Thoracic aorta (tissue), 2 donors: ENCODE measurements at regions not wholly inside any gene's neighbourhood (a gene's known extent, or its start where the extent isn't known, plus 50 kb on each side); places are given as distances from the start of the nearest gene placed in this dataset.

Experiments used
- ATAC-seq: fragments of 150-250 bp; one replicate; pipeline ENCODE4 v1.8.0; 2017; ENCODE audit warnings: low read depth; ENCODE audit not compliant: insufficient number of reproducible peaks, low FRiP score
- DNase-seq: peaks from one replicate; pipeline ENCODE4 v3.0.0-alpha.2; 2020; ENCODE audit warnings: low spot score
- H3K27ac ChIP-seq, 2 donors: fragments of 200-600 bp; sonication (generic); 1 replicate in 1 of 2; 2 replicates in 1 of 2; pipeline ENCODE4 v1.5.1; 2016; ENCODE audit warnings: mild to moderate bottlenecking in 2 of 2, moderate library complexity in 2 of 2
- H3K27me3 ChIP-seq: fragments of 200-600 bp; sonication (generic); replicated peaks from 2 replicates; pipeline ENCODE4 v1.6.0; 2016; ENCODE audit warnings: mild to moderate bottlenecking; ENCODE audit not compliant: insufficient read depth
- H3K36me3 ChIP-seq: fragments of 200-600 bp; sonication (generic); one replicate; pipeline ENCODE4 v1.5.1; 2016
- H3K4me1 ChIP-seq, 2 donors: fragments of 200-600 bp; sonication (generic); 1 replicate in 1 of 2; 2 replicates in 1 of 2; pipeline versions ENCODE4 v1.5.1 to v1.6.0; 2016; ENCODE audit warnings: low read depth in 2 of 2, mild to moderate bottlenecking in 1 of 2; ENCODE audit not compliant: control insufficient read depth in 1 of 2
- H3K4me3 ChIP-seq: fragments of 200-600 bp; sonication (generic); 2 replicates; pipeline ENCODE4 v1.5.1; 2016; ENCODE audit warnings: mild to moderate bottlenecking
- H3K9me3 ChIP-seq: fragments of 200-600 bp; sonication (generic); 2 replicates; pipeline ENCODE4 v1.5.1; 2016
- TF ChIP-seq, protein P1 (sequence below): fragments of 200-600 bp; sonication (generic); IDR thresholded peaks from one replicate; pipeline ENCODE4 v1.5.1; 2019; ENCODE audit warnings: antibody characterized with exemption

DNA sequence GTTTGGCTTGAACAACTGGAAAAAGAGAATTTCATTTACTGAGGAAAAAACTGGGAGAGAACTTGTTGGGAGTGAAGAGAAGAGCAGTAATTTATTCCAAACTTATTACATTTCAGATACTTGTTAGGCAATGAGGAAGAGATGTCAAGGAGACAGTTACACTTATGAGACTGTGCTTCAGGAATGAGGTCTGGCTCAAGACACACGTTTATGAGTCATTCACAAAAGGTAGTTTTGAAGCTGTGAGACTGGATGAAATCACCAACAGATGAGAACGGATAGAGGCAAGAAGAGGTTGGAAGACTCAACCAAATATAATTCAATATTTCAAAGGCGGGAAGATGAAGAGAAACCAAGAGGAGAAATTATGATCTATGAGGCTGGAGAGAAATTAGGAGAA is 70.6 kb upstream of the DEFB112 start:
- TF ChIP-seq, protein P1, sequence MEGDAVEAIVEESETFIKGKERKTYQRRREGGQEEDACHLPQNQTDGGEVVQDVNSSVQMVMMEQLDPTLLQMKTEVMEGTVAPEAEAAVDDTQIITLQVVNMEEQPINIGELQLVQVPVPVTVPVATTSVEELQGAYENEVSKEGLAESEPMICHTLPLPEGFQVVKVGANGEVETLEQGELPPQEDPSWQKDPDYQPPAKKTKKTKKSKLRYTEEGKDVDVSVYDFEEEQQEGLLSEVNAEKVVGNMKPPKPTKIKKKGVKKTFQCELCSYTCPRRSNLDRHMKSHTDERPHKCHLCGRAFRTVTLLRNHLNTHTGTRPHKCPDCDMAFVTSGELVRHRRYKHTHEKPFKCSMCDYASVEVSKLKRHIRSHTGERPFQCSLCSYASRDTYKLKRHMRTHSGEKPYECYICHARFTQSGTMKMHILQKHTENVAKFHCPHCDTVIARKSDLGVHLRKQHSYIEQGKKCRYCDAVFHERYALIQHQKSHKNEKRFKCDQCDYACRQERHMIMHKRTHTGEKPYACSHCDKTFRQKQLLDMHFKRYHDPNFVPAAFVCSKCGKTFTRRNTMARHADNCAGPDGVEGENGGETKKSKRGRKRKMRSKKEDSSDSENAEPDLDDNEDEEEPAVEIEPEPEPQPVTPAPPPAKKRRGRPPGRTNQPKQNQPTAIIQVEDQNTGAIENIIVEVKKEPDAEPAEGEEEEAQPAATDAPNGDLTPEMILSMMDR = no peak
- ATAC-seq = no peak
- no peak overlapping the region for H3K4me3 ChIP-seq

DNA sequence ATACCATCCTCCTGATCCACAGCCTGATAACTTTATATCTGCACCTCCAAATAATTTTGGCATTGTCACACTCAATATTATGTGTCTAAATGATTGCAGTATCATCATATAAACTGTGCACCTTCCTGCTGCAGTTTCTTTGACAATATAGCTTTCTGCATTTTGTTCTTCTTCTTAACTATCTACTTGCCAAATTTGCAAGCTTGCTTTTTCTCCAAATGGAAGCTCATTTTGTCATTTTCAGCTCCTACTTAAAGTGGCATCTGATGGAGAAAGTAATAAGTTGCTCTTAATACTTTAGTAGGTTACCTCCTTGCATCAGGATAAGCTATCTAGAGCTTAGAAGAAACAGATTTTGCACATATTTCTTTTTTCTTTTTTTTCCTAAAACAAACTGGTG is 74.0 kb upstream of the DEFB112 start:
- DNase-seq = no peak
- no peak overlapping the region for H3K27ac ChIP-seq
- no peaks in the 10 kb centered on the region for H3K9me3 ChIP-seq
- no peaks in the 10 kb centered on the region for H3K36me3 ChIP-seq
- no peaks in the 10 kb centered on the region for H3K27me3 ChIP-seq
- no peak overlapping the region for H3K4me3 ChIP-seq
- TF ChIP-seq, protein P1 = no peak
- H3K4me1 ChIP-seq = no peaks in the 10 kb centered on the region
- ATAC-seq = no peak

More for the DNA sequence above, 70.6 kb upstream of the DEFB112 start:
- Histone ChIP-seq H3K9me3 (no peaks in the 10 kb centered on the region), H3K36me3 (no peaks in the 10 kb centered on the region), H3K4me1 (no peaks in the 10 kb centered on the region), H3K27ac (no peak overlapping the region), H3K27me3 (no peaks in the 10 kb centered on the region)
- no peak for DNase-seq

DNA sequence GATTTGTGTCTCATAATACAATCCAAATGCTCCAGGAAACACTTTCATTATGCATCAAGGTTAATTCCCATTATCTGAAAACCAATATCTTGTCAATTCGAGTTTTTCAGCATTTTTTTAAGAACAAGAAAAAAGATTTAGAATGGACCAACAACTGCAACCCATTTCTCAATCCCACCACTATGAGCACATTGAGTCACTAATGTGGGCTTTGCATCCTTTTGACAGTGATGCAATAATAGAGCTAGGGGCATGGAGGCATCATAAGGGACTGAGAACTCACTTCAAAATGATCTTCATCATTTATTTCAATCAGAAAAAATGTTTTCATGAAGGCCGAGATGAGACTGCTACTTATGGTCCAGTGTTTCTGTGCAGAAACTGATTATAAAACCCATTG is 74.8 kb upstream of the DEFB112 start:
- Histone ChIP-seq H3K36me3 (no peaks in the 10 kb centered on the region), H3K4me3 (no peak overlapping the region), H3K27me3 (no peaks in the 10 kb centered on the region), H3K27ac (no peak overlapping the region), H3K9me3 (no peaks in the 10 kb centered on the region), H3K4me1 (no peaks in the 10 kb centered on the region)
- ATAC-seq (no peak), DNase-seq (no peak)
- TF ChIP-seq, protein P1 = no peak

DNA sequence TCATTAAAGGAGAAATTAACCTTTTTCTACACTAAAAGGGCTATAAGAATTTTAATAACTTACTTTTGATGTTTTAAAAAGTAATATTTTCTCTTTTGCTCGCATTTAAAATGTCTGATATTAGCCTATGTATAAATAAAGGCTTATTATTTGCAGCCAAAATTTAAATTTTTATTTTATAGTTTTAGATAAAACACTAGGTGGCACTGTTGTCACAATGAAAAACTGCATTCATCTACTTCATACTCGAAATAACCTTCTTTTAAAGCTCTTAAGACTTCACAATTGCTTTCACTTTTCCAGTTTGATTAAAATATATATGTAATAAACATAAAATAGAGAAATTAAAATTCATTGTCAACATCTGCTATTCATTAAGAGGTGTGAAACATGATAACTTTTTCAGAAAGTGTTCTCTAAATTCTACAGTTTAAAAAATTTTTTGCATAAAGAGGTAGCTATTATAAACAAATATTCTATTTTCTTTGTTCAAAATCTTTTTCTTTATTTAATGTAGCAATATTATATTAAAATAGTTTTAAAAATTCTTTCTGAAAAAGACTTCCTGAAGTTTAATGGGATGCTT is 78.8 kb upstream of the DEFB112 start:
- no peaks in the 10 kb centered on the region for H3K27me3 ChIP-seq
- no peaks in the 10 kb centered on the region for H3K4me1 ChIP-seq
- TF ChIP-seq, protein P1 = no peak
- H3K4me3 ChIP-seq = no peak overlapping the region
- H3K27ac ChIP-seq = no peak overlapping the region
- no peaks in the 10 kb centered on the region for H3K36me3 ChIP-seq
- no peak for DNase-seq
- no peaks in the 10 kb centered on the region for H3K9me3 ChIP-seq
- ATAC-seq = no peak

DNA sequence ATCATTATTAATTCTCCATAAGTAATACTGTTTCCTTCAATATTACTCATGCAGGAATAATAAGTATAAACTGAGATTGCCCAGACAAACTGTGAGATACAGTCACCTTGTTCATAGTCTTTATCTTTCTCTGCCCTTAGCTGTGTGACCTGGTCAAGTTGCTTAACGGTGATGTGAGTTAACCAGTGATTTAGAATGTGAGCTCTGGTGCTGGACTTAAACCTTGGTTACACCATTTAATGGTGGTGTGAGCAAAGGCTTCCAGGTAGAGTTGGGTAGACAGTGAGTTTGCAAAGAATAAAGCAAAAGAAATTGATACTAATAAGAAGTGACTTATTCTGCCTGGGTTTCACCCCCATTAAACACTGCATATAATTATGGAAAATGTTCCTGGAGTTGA is 86.2 kb upstream of the DEFB112 start:
- H3K9me3 ChIP-seq = no peaks in the 10 kb centered on the region
- no peaks in the 10 kb centered on the region for H3K27me3 ChIP-seq
- DNase-seq (no peak), ATAC-seq (no peak)
- no peaks in the 10 kb centered on the region for H3K36me3 ChIP-seq
- H3K4me3 ChIP-seq = no peak overlapping the region
- H3K27ac ChIP-seq = no peak overlapping the region
- H3K4me1 ChIP-seq = no peaks in the 10 kb centered on the region
- TF ChIP-seq, protein P1 = no peak
